ENCODE measurements at regions not wholly inside any gene's neighbourhood (a gene's known extent, or its start where the extent isn't known, plus 50 kb on each side); places are given as distances from the start of the nearest gene placed in this dataset.

DNA sequence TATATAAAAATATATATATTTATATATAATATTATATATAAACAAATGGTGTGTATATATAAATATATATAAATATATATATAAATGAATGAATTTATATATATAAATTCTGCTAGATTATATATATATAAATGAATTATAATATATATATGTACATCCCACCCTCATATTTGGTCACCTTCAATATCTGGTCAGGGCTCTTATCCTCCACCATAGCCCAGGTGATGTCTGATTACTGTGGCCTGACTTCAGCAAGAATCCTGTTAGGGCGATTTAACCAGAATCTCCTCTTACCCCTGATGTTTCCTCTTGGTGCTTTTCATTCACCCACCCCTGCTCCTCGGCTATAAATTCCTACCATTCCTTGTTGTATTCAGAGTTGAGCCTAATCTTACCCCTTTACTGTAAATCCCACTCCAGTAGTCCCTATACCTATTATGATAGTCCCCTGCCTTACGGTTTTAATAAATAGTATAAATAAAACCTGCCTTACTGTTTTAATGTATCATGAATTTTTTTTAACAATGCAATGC lies 439.6 kb downstream of the PLOD2 start:
- H3K4me3 ChIP-seq (ENCODE audit: low read length in 2 of 2) = no peak overlapping the region
- no peak overlapping the region for H3K9ac ChIP-seq (ENCODE audit: low read length in 2 of 2)
- H3K36me3 ChIP-seq (ENCODE audit: control insufficient read depth in 2 of 2, insufficient read depth in 2 of 2, low read length in 2 of 2) = no peaks in the 10 kb centered on the region
- H3K9me3 ChIP-seq (ENCODE audit: control insufficient read depth in 2 of 2, low read length in 2 of 2) = no peaks in the 10 kb centered on the region
- H3K27ac ChIP-seq (ENCODE audit: low read length) = no peak overlapping the region
- no peaks in the 10 kb centered on the region for H3K4me1 ChIP-seq (ENCODE audit: control insufficient read depth, insufficient read depth, low read length)
- H3K27me3 ChIP-seq (ENCODE audit: control insufficient read depth in 1 of 2, insufficient read depth in 2 of 2, low read length in 2 of 2) = no peaks in the 10 kb centered on the region

GRCh38 chr3:145721815-145722214 lies 439.2 kb downstream of the PLOD2 start:
- Histone ChIP-seq H3K4me3 (ENCODE audit: low read length in 2 of 2) (no peak overlapping the region), H3K27ac (ENCODE audit: low read length) (no peak overlapping the region), H3K9ac (ENCODE audit: low read length in 2 of 2) (no peak overlapping the region), H3K36me3 (ENCODE audit: control insufficient read depth in 2 of 2, insufficient read depth in 2 of 2, low read length in 2 of 2) (no peaks in the 10 kb centered on the region), H3K4me1 (ENCODE audit: control insufficient read depth, insufficient read depth, low read length) (no peaks in the 10 kb centered on the region), H3K27me3 (ENCODE audit: control insufficient read depth in 1 of 2, insufficient read depth in 2 of 2, low read length in 2 of 2) (no peaks in the 10 kb centered on the region), H3K9me3 (ENCODE audit: control insufficient read depth in 2 of 2, low read length in 2 of 2) (no peaks in the 10 kb centered on the region)

- no peak overlapping the region for H3K27ac ChIP-seq (ENCODE audit: low read length)
- no peaks in the 10 kb centered on the region for H3K36me3 ChIP-seq (ENCODE audit: control insufficient read depth in 2 of 2, insufficient read depth in 2 of 2, low read length in 2 of 2)
- H3K9me3 ChIP-seq (ENCODE audit: control insufficient read depth in 2 of 2, low read length in 2 of 2) = no peaks in the 10 kb centered on the region
- H3K9ac ChIP-seq (ENCODE audit: low read length in 2 of 2) = no peak overlapping the region
- no peaks in the 10 kb centered on the region for H3K27me3 ChIP-seq (ENCODE audit: control insufficient read depth in 1 of 2, insufficient read depth in 2 of 2, low read length in 2 of 2)
- no peak overlapping the region for H3K4me3 ChIP-seq (ENCODE audit: low read length in 2 of 2)
- H3K4me1 ChIP-seq (ENCODE audit: control insufficient read depth, insufficient read depth, low read length) = no peaks in the 10 kb centered on the region
Observed at GRCh38 chr3:145727476-145727875, 433.5 kb downstream of the PLOD2 start.

GRCh38 chr3:145735631-145736030 lies 425.4 kb downstream of the PLOD2 start:
- H3K4me3 ChIP-seq (ENCODE audit: low read length in 2 of 2) = no peak overlapping the region
- no peaks in the 10 kb centered on the region for H3K9me3 ChIP-seq (ENCODE audit: control insufficient read depth in 2 of 2, low read length in 2 of 2)
- H3K36me3 ChIP-seq (ENCODE audit: control insufficient read depth in 2 of 2, insufficient read depth in 2 of 2, low read length in 2 of 2) = no peaks in the 10 kb centered on the region
- no peaks in the 10 kb centered on the region for H3K27me3 ChIP-seq (ENCODE audit: control insufficient read depth in 1 of 2, insufficient read depth in 2 of 2, low read length in 2 of 2)
- no peaks in the 10 kb centered on the region for H3K4me1 ChIP-seq (ENCODE audit: control insufficient read depth, insufficient read depth, low read length)
- no peak overlapping the region for H3K9ac ChIP-seq (ENCODE audit: low read length in 2 of 2)
- H3K27ac ChIP-seq (ENCODE audit: low read length) = no peak overlapping the region

- H3K9ac ChIP-seq (ENCODE audit: low read length in 2 of 2) = no peak overlapping the region
- no peaks in the 10 kb centered on the region for H3K4me1 ChIP-seq (ENCODE audit: control insufficient read depth, insufficient read depth, low read length)
- H3K9me3 ChIP-seq (ENCODE audit: control insufficient read depth in 2 of 2, low read length in 2 of 2) = no peaks in the 10 kb centered on the region
- H3K27ac ChIP-seq (ENCODE audit: low read length) = no peak overlapping the region
- no peak overlapping the region for H3K4me3 ChIP-seq (ENCODE audit: low read length in 2 of 2)
- no peaks in the 10 kb centered on the region for H3K27me3 ChIP-seq (ENCODE audit: control insufficient read depth in 1 of 2, insufficient read depth in 2 of 2, low read length in 2 of 2)
- H3K36me3 ChIP-seq (ENCODE audit: control insufficient read depth in 2 of 2, insufficient read depth in 2 of 2, low read length in 2 of 2) = no peaks in the 10 kb centered on the region
Observed at GRCh38 chr3:145737952-145738351, 423.0 kb downstream of the PLOD2 start.

- H3K9me3 ChIP-seq (ENCODE audit: control insufficient read depth in 2 of 2, low read length in 2 of 2) = no peaks in the 10 kb centered on the region
- H3K27me3 ChIP-seq (ENCODE audit: control insufficient read depth in 1 of 2, insufficient read depth in 2 of 2, low read length in 2 of 2) = no peaks in the 10 kb centered on the region
- H3K4me1 ChIP-seq (ENCODE audit: control insufficient read depth, insufficient read depth, low read length) = no peaks in the 10 kb centered on the region
- H3K27ac ChIP-seq (ENCODE audit: low read length) = no peak overlapping the region
- H3K36me3 ChIP-seq (ENCODE audit: control insufficient read depth in 2 of 2, insufficient read depth in 2 of 2, low read length in 2 of 2) = no peaks in the 10 kb centered on the region
- no peak overlapping the region for H3K4me3 ChIP-seq (ENCODE audit: low read length in 2 of 2)
- H3K9ac ChIP-seq (ENCODE audit: low read length in 2 of 2) = no peak overlapping the region
Observed at GRCh38 chr3:145739926-145740325, 421.1 kb downstream of the PLOD2 start.

DNA sequence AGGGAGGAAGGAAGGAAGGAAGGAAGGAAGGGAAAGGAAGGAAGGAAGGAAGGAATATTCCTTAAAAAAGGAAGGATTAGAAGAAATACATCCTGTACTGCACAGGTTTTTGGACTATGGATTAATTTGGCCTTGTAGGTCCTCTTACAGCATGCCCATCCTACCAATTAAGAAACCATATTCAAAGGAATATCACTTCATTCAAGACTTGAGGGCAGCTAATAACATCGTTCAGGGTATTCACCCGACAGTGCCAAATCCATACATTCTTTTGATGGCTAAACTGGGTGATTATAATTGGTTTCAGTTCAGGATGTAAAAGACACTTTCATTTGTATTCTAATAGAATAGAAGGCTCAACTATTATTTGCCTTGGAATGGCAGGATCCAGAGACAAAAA lies 410.3 kb downstream of the PLOD2 start:
- no peak overlapping the region for H3K4me3 ChIP-seq (ENCODE audit: low read length in 2 of 2)
- no peaks in the 10 kb centered on the region for H3K9me3 ChIP-seq (ENCODE audit: control insufficient read depth in 2 of 2, low read length in 2 of 2)
- H3K36me3 ChIP-seq (ENCODE audit: control insufficient read depth in 2 of 2, insufficient read depth in 2 of 2, low read length in 2 of 2) = no peaks in the 10 kb centered on the region
- H3K9ac ChIP-seq (ENCODE audit: low read length in 2 of 2) = no peak overlapping the region
- no peaks in the 10 kb centered on the region for H3K4me1 ChIP-seq (ENCODE audit: control insufficient read depth, insufficient read depth, low read length)
- no peak overlapping the region for H3K27ac ChIP-seq (ENCODE audit: low read length)
- no peaks in the 10 kb centered on the region for H3K27me3 ChIP-seq (ENCODE audit: control insufficient read depth in 1 of 2, insufficient read depth in 2 of 2, low read length in 2 of 2)

DNA sequence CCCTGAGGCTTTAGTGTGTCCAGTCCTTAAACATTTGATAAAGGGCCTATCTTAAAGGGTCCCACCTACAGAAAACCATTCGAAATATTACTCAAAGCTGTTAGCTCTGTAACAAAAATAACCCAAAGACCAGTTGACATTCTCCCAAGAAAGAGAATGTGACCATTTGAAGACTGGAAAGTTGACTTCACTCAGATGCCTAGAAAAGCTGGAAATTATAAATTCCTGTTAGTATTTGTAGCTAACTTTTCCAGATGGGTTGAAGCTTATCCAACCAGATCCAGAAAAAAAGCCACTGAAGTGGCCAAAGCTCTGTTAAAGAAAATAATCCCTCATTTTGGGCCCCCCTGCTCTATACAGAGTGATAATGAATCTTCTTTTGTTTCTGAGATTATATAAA lies 408.4 kb downstream of the PLOD2 start:
- H3K36me3 ChIP-seq (ENCODE audit: control insufficient read depth in 2 of 2, insufficient read depth in 2 of 2, low read length in 2 of 2) = no peaks in the 10 kb centered on the region
- H3K9me3 ChIP-seq (ENCODE audit: control insufficient read depth in 2 of 2, low read length in 2 of 2) = no peaks in the 10 kb centered on the region
- no peak overlapping the region for H3K4me3 ChIP-seq (ENCODE audit: low read length in 2 of 2)
- H3K9ac ChIP-seq (ENCODE audit: low read length in 2 of 2) = no peak overlapping the region
- H3K4me1 ChIP-seq (ENCODE audit: control insufficient read depth, insufficient read depth, low read length) = no peaks in the 10 kb centered on the region
- H3K27me3 ChIP-seq (ENCODE audit: control insufficient read depth in 1 of 2, insufficient read depth in 2 of 2, low read length in 2 of 2) = no peaks in the 10 kb centered on the region
- H3K27ac ChIP-seq (ENCODE audit: low read length) = no peak overlapping the region

- Histone ChIP-seq H3K27me3 (ENCODE audit: control insufficient read depth in 1 of 2, insufficient read depth in 2 of 2, low read length in 2 of 2) (no peaks in the 10 kb centered on the region), H3K9me3 (ENCODE audit: control insufficient read depth in 2 of 2, low read length in 2 of 2) (no peaks in the 10 kb centered on the region), H3K4me1 (ENCODE audit: control insufficient read depth, insufficient read depth, low read length) (no peaks in the 10 kb centered on the region), H3K36me3 (ENCODE audit: control insufficient read depth in 2 of 2, insufficient read depth in 2 of 2, low read length in 2 of 2) (no peaks in the 10 kb centered on the region), H3K27ac (ENCODE audit: low read length) (no peak overlapping the region), H3K4me3 (ENCODE audit: low read length in 2 of 2) (no peak overlapping the region), H3K9ac (ENCODE audit: low read length in 2 of 2) (no peak overlapping the region)
Observed at GRCh38 chr3:145754605-145755289, 406.2 kb downstream of the PLOD2 start.

GRCh38 chr3:145760036-145760435 lies 400.9 kb downstream of the PLOD2 start:
- no peaks in the 10 kb centered on the region for H3K4me1 ChIP-seq (ENCODE audit: control insufficient read depth, insufficient read depth, low read length)
- no peak overlapping the region for H3K27ac ChIP-seq (ENCODE audit: low read length)
- H3K27me3 ChIP-seq (ENCODE audit: control insufficient read depth in 1 of 2, insufficient read depth in 2 of 2, low read length in 2 of 2) = no peaks in the 10 kb centered on the region
- H3K9ac ChIP-seq (ENCODE audit: low read length in 2 of 2) = no peak overlapping the region
- H3K36me3 ChIP-seq (ENCODE audit: control insufficient read depth in 2 of 2, insufficient read depth in 2 of 2, low read length in 2 of 2) = no peaks in the 10 kb centered on the region
- no peak overlapping the region for H3K4me3 ChIP-seq (ENCODE audit: low read length in 2 of 2)
- H3K9me3 ChIP-seq (ENCODE audit: control insufficient read depth in 2 of 2, low read length in 2 of 2) = no peaks in the 10 kb centered on the region

DNA sequence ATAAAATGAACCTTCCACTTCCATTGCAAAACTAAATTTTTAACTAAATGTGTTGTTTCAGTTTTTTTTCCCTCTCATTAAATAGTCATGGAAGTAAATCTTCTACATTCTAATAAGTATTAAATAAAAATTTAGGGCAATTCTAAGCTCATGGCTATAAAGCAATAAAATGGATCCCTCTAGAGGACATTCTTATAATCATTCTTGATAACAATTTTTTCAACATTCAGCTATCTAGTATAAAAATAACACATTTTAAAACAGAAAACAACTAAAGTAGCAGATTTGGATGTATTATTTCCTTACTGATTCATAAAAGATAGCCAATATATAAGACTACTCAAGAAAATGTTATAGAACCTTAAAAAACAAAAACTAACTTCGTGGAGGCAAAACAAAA lies 393.1 kb downstream of the PLOD2 start:
- no peaks in the 10 kb centered on the region for H3K4me1 ChIP-seq (ENCODE audit: control insufficient read depth, insufficient read depth, low read length)
- no peaks in the 10 kb centered on the region for H3K36me3 ChIP-seq (ENCODE audit: control insufficient read depth in 2 of 2, insufficient read depth in 2 of 2, low read length in 2 of 2)
- no peak overlapping the region for H3K4me3 ChIP-seq (ENCODE audit: low read length in 2 of 2)
- H3K9ac ChIP-seq (ENCODE audit: low read length in 2 of 2) = no peak overlapping the region
- H3K27ac ChIP-seq (ENCODE audit: low read length) = no peak overlapping the region
- H3K27me3 ChIP-seq (ENCODE audit: control insufficient read depth in 1 of 2, insufficient read depth in 2 of 2, low read length in 2 of 2) = no peaks in the 10 kb centered on the region
- no peaks in the 10 kb centered on the region for H3K9me3 ChIP-seq (ENCODE audit: control insufficient read depth in 2 of 2, low read length in 2 of 2)

Data from stomach smooth muscle (tissue), 2 donors.